Thyroid gland (tissue), 4 donors: ENCODE measurements at regions not wholly inside any gene's neighbourhood (a gene's known extent, or its start where the extent isn't known, plus 50 kb on each side); places are given as distances from the start of the nearest gene placed in this dataset.

Experiments used
- DNase-seq, 2 donors: peaks; one replicate each; pipeline ENCODE4 v3.0.0-alpha.2; 2019
- H3K27ac ChIP-seq, 3 donors: fragments of 200-600 bp; sonication (generic); 1 replicate in 2 of 3; 2 replicates in 1 of 3; pipeline ENCODE4 v1.5.1; 2016 to 2019; ENCODE audit warnings: mild to moderate bottlenecking in 1 of 3, moderate library complexity in 1 of 3
- H3K27me3 ChIP-seq: fragments of 200-600 bp; sonication (generic); one replicate; pipeline ENCODE4 v1.5.1; 2019
- H3K36me3 ChIP-seq, 2 donors: fragments of 200-600 bp; sonication (generic); one replicate each; pipeline ENCODE4 v1.5.1; 2016 to 2019
- H3K4me1 ChIP-seq, 2 donors: fragments of 200-600 bp; sonication (generic); one replicate each; pipeline ENCODE4 v1.5.1; 2017 to 2019
- H3K4me3 ChIP-seq, 3 donors: fragments of 200-600 bp; sonication (generic); replicated peaks in 1 of 3; 1 replicate in 2 of 3; 2 replicates in 1 of 3; pipeline ENCODE4 v1.5.1; 2016; ENCODE audit warnings: mild to moderate bottlenecking in 1 of 3
- H3K9me3 ChIP-seq: fragments of 200-600 bp; sonication (generic); one replicate; pipeline ENCODE4 v1.5.1; 2017
- CTCF ChIP-seq, 6 experiments: fragments of 200-600 bp in 3 of 6; fragments of 450-650 bp in 3 of 6; sonication (generic) in 3 of 6; IDR thresholded peaks; one replicate each; pipeline ENCODE4 v1.5.1; 2016 to 2019; ENCODE audit warnings: antibody characterized with exemption in 6 of 6, mild to moderate bottlenecking in 2 of 6, inconsistent platforms in 1 of 6, moderate library complexity in 1 of 6
- POLR2A ChIP-seq, 2 donors: fragments of 450-650 bp; IDR thresholded peaks; one replicate each; pipeline ENCODE4 v1.6.1; 2017; ENCODE audit warnings: antibody characterized with exemption in 2 of 2, mild to moderate bottlenecking in 2 of 2, moderate library complexity in 1 of 2
- WGBS, 2 donors: methylation state at CpG; one replicate each; pipeline ENCODE4 v1.1.5; 2017; 5-methylcytosine and 5-hydroxymethylcytosine counted together
- intact Hi-C: fragments of 100-400 bp; cut with DNase I; formaldehyde crosslinking; loops from one replicate; pipeline ENCODE4 v1.15.1; 2023

- TF ChIP-seq POLR2A (IDR thresholded peaks at IDR 0.05) (no peak), CTCF (IDR thresholded peaks at IDR 0.05) (no peak)
- Histone ChIP-seq H3K9me3 (no peaks in the 10 kb centered on the region), H3K27ac (peak overlapping the region in 2 of 3 donors; percentile 2 to 3), H3K4me1 (peaks cover 24 to 32% of the 10 kb centered on the region in 2 donors), H3K36me3 (no peaks in the 10 kb centered on the region), H3K27me3 (no peaks in the 10 kb centered on the region), H3K4me3 (no peak overlapping the region)
- DNase-seq: peak; percentile 32 to 37
- WGBS, 2 donors: 52 to 57% methylated on average over 2 of the region's 2 CpGs
- intact Hi-C loops: no loop called here
Measured at GRCh38 chr11:10379871-10380568, 75.0 kb upstream of the AMPD3 start.

DNA sequence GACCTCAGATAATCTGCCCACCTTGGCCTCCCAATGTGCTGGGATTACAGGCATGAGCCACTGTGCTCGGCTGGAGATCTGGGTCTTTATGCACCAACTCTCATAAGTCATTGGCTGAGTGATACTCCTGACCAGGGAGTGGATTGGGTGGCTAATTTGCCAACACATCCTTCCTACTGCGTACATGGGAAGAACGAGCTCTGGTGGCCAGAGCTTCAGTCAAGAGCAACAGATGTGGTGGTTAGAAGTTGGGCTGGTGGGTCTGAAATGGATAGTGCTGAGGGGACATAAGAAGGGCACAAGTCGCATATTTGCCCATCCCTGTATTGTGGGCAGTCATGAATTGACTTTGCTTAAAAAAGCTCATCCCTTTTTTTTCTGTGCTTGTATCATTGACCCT, 74.1 kb upstream of the AMPD3 start:
- H3K27me3 ChIP-seq: no peaks in the 10 kb centered on the region
- intact Hi-C loops: no loop called here
- H3K4me3 ChIP-seq: no peak overlapping the region
- H3K27ac ChIP-seq: no peak overlapping the region
- TF ChIP-seq CTCF (IDR thresholded peaks at IDR 0.05): no peak
- no peak for TF ChIP-seq POLR2A (IDR thresholded peaks at IDR 0.05)
- DNase-seq: no peak
- WGBS, 2 donors: 91 to 95% methylated on average over 4 of the region's 4 CpGs
- no peaks in the 10 kb centered on the region for H3K9me3 ChIP-seq
- H3K4me1 ChIP-seq: peaks cover 15 to 23% of the 10 kb centered on the region in 2 donors
- no peaks in the 10 kb centered on the region for H3K36me3 ChIP-seq

- H3K9me3 ChIP-seq: no peaks in the 10 kb centered on the region
- H3K4me1 ChIP-seq: peaks cover 8 to 17% of the 10 kb centered on the region in 2 donors
- no peak for DNase-seq
- no peak overlapping the region for H3K27ac ChIP-seq
- TF ChIP-seq CTCF (IDR thresholded peaks at IDR 0.05) (no peak), POLR2A (IDR thresholded peaks at IDR 0.05) (no peak)
- no peaks in the 10 kb centered on the region for H3K27me3 ChIP-seq
- H3K4me3 ChIP-seq: no peak overlapping the region
- intact Hi-C loops: no loop called here
- H3K36me3 ChIP-seq: no peaks in the 10 kb centered on the region
Measured at GRCh38 chr11:10381736-10382135, 73.3 kb upstream of the AMPD3 start.

DNA sequence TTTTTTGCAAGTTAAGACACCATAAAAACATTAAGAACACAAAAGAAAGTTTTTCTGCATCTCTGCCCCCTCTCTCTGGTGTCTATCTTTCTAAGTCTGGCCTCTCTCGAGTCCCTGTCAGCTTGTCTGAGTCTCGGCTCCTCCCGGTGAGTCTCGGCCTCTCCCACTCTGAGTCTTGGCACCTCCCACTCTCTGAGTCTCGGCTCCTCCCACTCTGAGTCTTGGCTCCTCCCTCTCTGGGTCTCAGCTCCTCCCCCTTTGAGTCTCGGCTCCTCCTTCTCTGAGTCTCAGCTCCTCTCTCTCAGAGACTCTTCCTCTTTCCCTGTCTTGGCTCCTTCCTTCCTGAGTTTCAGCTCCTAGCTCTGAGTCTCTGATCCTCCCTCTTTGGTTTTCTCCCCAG, 72.5 kb upstream of the AMPD3 start:
- no peak overlapping the region for H3K4me3 ChIP-seq
- intact Hi-C loops: no loop called here
- H3K27ac ChIP-seq: no peak overlapping the region
- no peak for TF ChIP-seq POLR2A (IDR thresholded peaks at IDR 0.05)
- TF ChIP-seq CTCF (IDR thresholded peaks at IDR 0.05): no peak
- no peaks in the 10 kb centered on the region for H3K36me3 ChIP-seq
- 73 to 79% methylated on average over 6 of the region's 6 CpGs for WGBS, 2 donors
- peaks cover 15 to 25% of the 10 kb centered on the region in 2 donors for H3K4me1 ChIP-seq
- DNase-seq: no peak
- H3K9me3 ChIP-seq: no peaks in the 10 kb centered on the region
- H3K27me3 ChIP-seq: no peaks in the 10 kb centered on the region

GRCh38 chr11:10385696-10386095, 69.4 kb upstream of the AMPD3 start:
- DNase-seq: no peak
- peaks cover 15 to 27% of the 10 kb centered on the region in 2 donors for H3K4me1 ChIP-seq
- H3K36me3 ChIP-seq: no peaks in the 10 kb centered on the region
- TF ChIP-seq CTCF (IDR thresholded peaks at IDR 0.05) (no peak), POLR2A (IDR thresholded peaks at IDR 0.05) (no peak)
- H3K4me3 ChIP-seq: no peak overlapping the region
- 85 to 91% methylated on average over 6 of the region's 6 CpGs for WGBS, 2 donors
- no peaks in the 10 kb centered on the region for H3K27me3 ChIP-seq
- intact Hi-C loops: no loop called here
- no peaks in the 10 kb centered on the region for H3K9me3 ChIP-seq
- H3K27ac ChIP-seq: no peak overlapping the region
